GM19025 (cell line): ENCODE measurements at regions not wholly inside any gene's neighbourhood (a gene's known extent, or its start where the extent isn't known, plus 50 kb on each side); places are given as distances from the start of the nearest gene placed in this dataset.

Experiments used
- ATAC-seq: cut with Tn5 transposase; IDR thresholded peaks from one replicate; pipeline ENCODE4 v1.9.1; 2021; ENCODE audit warnings: mild to moderate bottlenecking, low read depth, moderate library complexity; ENCODE audit not compliant: unreplicated experiment

DNA sequence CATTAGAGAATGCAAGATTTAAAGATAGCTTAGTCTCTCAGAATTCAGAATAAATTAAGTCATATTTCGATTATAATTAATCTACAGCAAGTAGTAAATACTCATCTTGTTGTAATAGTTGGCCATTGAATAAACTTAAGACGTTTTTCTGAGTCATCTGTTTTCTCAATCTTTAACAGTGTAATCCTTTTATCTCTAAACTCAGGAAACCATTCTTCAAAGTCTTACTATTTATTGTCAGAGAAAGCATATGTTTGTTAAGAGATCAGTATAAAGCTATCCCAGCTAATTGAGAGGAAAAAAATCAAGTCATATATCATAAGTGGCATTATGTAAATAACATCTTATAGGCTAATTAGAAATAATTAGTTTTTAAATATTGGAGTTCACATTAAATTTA lies 201.2 kb upstream of the ADAMTS5 start:
- ATAC-seq, result no peak

DNA sequence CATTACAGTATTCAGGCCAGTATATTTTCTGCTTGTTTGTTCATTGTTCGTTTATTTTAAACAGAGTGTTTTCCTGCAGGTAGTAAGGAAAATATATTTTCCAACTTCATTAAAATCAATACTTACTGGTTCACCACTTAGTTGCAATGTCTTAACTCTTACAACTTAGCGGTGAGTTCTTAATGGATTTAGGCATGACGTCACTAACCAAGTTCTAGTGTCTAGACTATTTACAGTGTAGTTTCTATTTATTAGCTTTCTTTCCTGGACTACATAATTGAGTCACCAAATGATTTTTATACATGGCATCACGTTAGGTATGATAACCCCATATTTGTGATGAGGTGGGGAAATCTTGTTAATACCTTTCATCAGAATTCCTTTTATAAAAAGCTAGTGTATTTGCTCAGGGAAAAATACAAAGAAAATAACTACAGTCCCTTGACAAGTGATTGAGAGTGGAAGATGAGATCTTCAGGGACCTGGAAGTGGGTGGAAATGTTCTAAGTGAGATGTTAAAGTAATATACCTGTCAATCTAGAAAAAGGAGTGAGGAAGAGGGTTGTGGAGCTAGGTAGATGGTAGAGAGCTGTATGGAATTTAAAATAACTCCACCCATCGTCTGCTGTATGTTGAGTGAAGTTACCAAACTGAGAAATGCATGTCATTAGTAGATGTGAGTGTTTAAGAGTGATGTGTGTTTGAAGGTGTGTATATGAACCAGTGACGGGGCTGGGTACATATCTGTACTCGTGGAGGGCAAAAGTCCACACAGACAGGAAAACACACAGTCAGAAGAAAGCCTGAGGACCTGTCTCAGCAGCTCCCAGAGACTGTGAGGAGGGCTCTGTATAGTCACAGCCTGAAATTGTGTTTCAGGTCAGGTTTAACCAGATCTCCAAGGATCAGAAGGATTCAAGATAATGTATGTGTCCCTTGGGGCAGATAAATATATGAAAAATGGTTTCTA lies 197.6 kb upstream of the ADAMTS5 start:
- ATAC-seq, result no peak

DNA sequence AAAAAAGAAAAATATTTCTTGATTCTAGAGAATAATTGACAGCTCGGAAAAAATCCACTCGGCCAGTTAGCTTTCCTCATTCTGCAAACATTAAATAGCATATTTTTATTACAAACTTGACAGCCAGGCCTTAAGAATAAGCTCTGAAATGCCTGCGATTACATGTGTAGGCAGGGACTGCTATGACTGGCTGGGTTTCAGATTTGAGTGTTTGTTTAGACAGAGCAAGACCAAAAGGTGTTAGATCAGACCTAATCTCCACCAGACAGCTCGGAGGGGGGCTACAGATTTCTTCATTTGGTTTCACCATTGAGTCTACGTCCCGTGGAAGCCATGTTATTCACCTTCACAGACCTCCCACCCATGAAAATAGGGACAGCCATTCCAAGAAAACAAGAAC lies 192.1 kb upstream of the ADAMTS5 start:
- ATAC-seq, result no peak

DNA sequence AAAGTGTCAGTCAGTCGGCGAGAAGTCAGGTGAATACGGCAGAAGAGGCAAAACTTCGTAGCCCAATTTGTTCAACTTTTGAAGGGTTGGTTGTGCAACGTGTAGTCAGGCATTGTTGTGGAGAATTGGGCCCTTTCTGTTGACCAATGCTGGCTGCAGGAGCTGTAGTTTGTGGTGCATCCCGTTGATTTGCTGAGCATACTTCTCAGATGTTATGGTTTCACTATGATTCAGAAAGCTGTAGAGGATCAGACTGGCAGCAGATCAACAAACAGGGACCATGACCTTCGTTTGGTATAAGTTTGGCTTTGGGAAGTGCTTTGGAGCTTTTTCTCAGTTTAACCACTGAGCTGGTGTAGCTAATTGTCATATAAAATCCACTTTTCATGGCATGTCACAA lies 190.2 kb upstream of the ADAMTS5 start:
- ATAC-seq, result no peak

DNA sequence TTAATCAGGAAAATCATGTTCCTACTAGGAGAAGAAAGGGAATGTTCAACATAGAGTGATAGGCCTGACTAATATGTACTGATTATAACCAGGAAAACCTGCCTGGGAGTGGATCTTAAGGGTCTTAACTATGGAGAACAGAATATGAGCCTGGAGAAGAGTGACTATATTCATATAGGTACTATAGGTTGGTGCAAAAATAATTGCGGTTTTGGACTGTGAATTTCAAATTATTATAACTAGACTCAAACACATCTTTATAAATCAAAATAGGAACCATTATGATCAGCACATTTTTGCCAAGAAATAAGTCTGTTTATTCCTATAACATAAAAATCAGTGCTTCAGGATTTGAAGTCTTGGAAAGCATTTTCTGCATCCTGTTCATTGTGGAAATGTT lies 189.8 kb upstream of the ADAMTS5 start:
- ATAC-seq, result no peak

DNA sequence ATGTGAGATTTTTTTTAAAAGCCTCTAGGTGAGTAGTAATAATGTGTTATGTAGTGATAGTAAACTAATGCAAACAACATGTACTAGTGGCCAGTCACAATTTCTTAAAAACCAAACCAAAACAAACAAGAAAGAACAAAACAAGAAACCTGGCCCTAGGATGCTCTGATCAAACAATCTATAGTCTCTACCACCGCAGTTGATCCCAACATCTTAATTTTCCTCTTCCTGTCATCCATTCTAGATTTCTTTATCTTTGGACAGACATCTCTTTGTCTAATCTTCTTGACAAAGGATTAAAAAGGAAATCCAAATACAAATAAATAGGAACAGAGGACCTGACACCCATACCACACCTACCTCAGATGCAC lies 188.2 kb upstream of the ADAMTS5 start:
- no peak for ATAC-seq

DNA sequence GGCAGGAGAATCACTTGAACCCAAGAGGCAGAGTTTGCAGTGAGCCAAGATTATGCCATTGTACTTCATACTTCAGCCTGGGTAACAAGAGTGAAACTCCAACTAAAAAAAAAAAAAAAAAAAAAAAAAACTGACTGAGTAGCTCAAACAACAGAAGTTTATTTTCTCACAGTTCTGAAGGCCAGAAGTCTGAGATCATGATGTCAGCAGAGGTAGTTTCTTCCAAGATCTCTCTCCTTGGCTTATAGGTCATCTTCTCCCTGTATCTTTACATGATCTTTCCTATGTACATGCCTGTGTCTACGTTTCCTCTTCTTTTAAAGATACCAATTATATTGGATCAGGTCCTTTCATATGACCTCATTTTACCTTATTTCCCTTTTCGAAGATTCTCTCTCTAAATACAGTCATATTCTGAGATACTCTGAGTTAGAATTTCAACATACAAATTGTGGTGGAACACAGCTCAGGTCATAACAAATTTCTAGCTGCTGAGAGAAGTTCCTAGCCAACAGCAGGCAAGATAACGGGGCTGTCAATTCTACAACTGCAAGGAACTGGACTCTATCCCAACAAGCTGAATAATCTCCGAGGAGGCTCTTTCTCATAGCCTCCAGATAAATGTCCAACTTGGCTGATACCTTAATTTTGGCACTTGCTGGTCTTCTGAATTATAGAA lies 187.7 kb upstream of the ADAMTS5 start:
- no peak for ATAC-seq

DNA sequence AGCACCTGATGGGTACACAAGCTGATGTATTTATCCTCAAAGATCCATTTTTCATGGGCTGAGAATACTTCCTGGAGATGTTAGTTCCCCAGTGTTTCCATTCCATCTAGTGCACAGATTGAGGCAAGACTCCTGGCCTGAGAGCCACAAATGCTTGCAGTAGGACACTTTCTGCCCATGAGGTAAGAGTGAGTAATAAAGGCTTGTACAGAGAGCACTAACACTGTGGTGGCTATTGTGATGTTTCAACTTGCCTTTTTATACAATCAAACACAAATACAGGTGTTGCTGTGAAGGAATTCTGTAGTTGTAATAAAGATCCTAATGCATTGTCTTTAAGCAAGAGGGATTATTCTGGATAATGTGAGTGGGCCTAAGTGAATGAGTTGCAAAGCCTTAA lies 186.1 kb upstream of the ADAMTS5 start:
- ATAC-seq, result no peak

DNA sequence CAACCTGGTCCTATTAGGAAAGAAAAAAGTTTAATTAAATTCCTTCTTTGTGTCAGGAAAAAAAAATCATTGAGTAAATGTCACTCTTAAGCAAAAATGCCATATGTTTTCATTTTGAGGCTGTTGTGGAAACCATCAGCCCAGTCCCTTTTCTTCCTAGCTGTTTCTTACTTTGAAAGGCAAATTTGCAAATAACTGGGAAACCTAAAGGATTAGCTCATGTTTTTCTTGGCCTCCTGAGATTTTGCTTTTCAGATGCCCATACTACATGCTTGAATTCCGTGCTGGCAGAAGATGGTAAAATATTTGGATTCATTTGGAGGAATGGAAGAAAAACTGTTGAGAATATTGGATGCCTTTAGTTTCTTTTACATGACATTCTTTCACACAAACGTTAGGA lies 182.1 kb upstream of the ADAMTS5 start:
- no peak for ATAC-seq

DNA sequence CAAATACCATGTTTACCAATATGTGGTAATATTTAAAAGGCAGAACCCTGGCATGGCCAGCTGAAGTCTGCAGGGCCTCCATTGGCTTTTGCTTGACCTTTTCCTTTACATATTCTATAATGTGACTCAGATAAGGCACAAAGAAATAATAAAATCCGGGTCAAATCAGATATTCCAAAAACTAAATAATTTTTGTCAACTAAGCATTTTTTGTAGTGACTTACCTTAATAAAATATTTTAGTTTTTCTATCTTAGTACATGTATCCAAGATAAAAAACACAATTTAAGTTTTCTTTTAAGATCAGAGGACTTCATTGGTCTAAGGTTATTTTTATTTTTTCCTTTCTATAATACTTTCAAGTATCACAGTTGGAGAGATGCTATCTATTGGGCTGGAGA lies 179.4 kb upstream of the ADAMTS5 start:
- no peak for ATAC-seq

DNA sequence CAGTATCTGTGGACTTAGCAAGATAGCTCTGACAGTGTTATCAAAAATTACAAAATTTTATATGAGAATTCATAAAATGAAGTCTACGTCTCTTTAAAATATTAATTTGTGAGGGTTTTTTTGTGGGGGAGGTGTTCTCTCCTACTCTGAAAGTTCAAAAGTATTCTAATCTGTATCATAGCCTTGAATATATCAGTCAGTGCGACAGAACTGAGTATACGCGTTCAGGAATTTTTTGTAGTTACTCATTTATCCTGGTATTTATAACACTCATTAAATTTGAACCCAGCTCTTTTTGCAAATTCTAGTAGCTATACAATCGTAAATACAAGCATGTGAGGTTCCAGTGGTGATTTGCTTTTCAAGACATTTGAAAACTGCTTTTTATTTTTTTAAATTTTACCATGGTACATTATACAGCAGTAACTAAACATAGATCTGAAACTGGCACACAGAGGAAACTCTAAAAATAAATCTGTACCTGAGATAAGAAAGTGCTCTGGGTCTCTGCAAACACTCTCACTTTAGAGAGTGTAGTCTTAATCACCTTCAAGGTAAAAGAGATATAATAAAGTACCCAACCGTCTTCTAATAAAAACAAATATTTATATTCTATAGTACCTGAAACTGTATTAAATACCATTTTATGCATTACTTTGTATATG lies 178.4 kb upstream of the ADAMTS5 start:
- no peak for ATAC-seq

DNA sequence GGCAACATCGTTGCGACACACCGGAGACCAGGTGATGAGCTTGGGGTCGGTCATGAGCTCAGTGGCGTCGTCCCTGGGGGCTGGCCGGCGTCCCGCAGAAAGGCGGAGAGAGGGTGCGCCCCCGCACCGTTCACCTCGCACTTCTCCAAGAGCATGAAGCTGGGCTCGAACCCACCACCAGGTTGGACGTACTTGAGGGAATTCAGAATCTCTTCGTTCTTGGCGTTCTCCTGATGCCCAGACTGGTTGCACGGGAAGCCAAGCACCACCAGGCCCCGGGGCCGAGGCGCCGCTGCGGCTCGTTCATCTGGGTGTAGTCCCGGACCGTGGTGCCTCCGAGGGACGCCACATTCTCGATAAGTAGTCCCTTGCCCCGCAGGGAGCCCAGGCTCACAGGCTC lies 176.6 kb upstream of the ADAMTS5 start:
- no peak for ATAC-seq

DNA sequence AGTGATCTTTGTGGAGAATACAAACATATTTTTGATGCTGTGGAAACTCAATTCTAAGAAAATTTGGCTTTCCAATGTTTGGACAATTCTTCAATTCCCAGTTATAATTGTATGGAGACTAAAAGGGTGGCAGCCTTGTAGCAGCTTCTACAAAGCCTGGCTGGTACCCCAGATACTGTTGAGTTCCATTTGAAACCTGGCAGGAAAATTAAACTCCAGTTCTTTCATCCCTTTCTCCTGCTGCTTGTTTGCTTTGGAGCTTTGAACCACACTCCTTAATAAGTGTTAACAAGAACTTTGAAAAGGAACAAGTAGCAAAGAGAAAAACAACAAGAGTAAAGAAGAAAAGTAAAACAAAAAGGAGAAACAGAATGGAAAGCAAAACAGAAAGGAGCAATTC lies 172.6 kb upstream of the ADAMTS5 start:
- ATAC-seq, result no peak

DNA sequence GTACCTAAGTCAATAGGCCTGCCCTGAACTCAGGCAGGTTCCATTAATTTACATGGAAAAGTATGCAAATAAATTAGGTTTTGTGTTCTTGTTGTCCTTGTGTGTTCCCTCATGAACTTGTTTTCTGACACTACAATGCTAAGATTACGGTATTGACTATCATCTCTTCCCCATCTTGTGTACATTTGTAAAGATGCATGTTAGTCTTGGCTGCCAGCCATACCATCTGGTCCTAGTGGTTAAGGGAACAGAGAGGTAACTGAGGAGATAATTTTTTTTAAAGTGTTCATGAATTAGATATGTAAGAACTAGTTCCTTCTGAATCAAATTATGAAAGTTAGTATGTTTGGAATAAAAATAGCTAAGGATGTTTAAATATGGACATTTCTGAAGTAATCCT lies 167.6 kb upstream of the ADAMTS5 start:
- ATAC-seq, result no peak

DNA sequence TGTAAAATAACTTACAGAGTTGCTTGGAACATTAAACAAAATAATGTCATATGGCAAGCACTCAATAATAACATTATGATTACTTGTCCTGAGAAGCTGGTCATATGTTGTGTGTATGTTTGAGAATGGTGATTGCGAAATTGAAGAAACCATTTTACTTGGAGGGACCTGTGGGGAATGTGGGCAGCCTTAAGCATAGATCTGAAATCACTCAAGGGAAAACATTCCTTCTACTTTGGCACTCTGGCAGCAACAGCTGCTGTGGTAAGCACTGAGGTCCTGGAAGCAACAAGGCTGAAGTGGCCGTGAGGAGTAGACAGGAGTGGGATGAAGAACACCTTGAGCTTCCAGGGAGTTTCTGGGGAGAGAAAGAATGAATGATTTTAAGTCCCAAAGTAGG lies 165.4 kb upstream of the ADAMTS5 start:
- no peak for ATAC-seq

DNA sequence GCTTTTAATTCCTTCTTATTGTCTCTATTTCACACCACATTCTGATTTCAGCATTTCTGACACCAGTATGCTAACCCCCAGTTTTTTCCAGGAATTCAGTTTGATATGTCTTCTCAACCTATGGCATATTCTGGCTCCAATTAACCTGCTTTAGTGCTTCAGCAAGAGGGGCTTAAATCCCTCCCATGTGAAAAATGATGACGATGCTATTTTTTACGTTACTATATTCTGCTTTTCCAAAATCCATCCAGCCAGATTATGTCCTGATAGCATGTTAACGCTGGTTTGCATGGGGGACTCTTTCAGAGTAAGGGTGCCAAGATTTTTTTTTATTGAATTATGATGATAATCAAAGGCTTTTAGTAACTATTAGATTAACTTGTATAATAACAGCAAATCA lies 163.3 kb upstream of the ADAMTS5 start:
- ATAC-seq, result no peak

DNA sequence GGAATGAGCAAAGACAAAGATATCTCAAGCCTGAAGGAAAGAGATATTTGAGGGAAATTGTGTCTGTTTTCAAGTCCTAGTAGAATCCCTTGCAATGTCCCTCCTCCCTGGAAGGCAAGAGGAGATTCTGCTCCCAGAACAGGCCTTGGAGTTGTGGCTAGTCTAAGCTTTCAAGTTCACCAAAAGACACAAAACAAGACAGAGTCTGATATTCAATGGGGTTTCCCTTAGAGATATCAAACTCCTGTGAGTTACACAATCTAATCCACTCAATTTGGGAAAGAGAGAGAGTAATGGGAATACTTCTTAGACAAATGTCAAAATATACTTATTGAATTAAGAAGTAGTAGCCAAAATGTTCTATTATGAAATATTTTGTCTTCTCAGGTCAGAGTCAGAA lies 162.8 kb upstream of the ADAMTS5 start:
- ATAC-seq, result no peak

DNA sequence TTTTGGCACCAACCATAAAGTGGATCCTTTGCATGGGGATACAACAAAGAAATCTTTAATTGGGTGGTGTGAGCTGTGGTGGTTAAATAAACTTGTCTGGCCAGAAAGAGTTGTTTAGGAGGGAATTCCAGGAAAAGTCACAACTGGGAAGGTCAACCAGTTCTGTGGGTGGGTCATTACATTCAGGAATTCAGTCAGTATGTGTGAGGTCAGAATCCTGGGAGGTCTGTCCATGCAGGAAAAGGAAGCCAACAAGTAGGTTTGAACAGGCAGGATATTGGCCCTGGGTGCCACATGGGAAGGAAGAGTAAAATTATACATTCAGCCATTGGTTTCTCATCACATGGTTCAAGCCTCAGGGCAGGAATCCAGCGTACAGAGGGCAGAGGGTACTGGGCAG lies 162.3 kb upstream of the ADAMTS5 start:
- no peak for ATAC-seq

DNA sequence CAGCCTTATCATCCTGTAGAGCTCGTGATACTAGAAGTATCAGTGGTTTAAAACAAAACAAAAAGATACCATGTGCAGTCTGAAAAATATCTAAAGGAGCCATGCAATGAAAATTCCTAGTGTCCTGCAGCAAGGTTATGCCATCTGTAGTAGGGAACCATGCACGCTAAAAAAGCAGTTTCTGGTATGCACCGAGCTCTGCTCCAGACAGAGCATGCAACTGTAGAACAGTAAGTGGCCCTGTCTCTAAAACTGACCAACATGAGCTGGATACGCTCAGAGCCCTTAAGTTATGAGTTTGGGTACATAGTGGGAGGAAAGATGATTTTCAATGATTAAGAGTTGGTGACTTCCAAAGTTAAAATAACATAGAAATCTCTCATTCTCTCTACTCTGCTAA lies 159.3 kb upstream of the ADAMTS5 start:
- ATAC-seq, result no peak

DNA sequence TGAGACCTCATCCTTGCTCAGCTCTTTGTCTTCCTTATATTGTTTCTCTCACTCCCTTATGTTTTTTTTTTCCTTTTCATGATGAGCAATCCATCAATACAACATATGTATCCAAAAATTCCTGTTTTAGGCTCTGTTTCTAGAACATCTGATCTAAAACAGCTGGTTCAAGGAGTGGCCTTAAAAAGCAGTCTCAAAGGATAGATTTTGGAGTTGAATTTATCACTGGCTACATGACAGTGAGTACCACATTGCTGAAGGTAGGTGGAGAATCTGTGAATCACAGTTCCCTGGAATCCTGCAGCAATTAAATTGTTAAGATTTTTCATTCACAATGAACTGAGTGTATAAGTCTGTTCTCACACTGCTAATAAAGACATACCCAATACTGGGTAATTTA lies 155.8 kb upstream of the ADAMTS5 start:
- ATAC-seq, result no peak

DNA sequence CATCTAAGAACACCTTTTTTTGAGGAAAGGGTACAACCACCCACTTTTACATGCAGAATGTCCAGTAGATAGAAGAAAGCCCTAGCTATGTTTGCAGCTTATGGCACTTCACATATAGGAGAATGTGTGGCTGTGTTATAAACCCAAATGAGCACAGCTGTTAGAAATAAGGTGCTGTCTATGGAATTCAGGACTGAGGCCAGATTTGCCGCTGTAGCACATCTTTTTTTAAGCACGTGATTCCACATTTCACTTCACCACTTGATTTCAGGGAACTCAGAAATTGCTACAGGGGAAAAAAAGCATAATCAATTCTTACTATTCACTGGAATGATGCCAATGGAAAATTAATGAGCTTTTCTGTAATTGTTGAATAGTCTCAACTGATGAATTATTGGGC lies 147.2 kb upstream of the ADAMTS5 start:
- no peak for ATAC-seq

DNA sequence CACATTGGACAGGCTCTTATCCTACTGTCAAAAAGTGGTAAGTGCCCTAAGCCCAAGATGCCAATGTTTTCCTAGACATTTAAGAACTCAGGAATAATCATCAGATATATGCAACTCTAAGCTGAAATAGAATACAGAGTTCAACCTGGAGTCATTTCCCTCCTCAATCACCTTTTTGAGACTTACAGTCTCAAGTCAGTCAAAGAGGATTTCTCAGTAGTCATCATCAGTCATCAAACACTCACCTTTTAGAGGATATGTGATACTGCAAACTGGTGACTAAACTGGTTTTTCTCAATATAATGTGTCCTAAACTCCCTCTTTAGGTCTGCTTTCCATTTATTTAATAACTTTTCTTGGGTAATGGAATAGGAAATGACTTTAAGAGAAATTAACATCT lies 145.3 kb upstream of the ADAMTS5 start:
- no peak for ATAC-seq
